Heart left ventricle (tissue), 13 donors: ENCODE measurements at regions not wholly inside any gene's neighbourhood (a gene's known extent, or its start where the extent isn't known, plus 50 kb on each side); places are given as distances from the start of the nearest gene placed in this dataset.

ENCODE experiments used
- POLR2A ChIP-seq, 2 donors: fragments of 450-650 bp; IDR thresholded peaks; one replicate each; pipeline ENCODE4 v1.6.1; 2017; ENCODE audit warnings: antibody characterized with exemption in 2 of 2, mild to moderate bottlenecking in 2 of 2, moderate library complexity in 2 of 2
- TF ChIP-seq, protein P1 (sequence below), 12 donors: fragments of 200-600 bp; sonication (generic) in 4 of 12; IDR thresholded peaks; one replicate each; pipeline versions ENCODE4 v1.5.0 to v1.8.0; 2018 to 2022; ENCODE audit warnings: antibody characterized with exemption in 12 of 12, mild to moderate bottlenecking in 5 of 12
- donor health status: ischemic (EF 13 %, LVEDD 7.1; RV severe dilation, severe dysfunction).
- donor health status: DM: no; HTN: yes; CAD: no.
- donor health status: DM: no; HTN: no; CAD: no.
- donor health status: ischemic (EF 25% LVEDD 6.9; RV normal size, moderate dysfunction).
- donor health status: ischemic (EF 25% LVEDD 5.7; RV mildly dilated, moderate dysfunction).
- donor health status: ischemic (EF 35%, LVEDD 5.7; RV mildly dilated, moderate dysfunction).
- donor health status: nonischemic (EF 11% LVEDD 7.7; RV severe dilation, severe dysfunction).
- donor health status: DM: yes; HTN: yes; CAD: no.
- donor health status: PGD.
- donor health status: ischemic (EF 29% LVEDD 5.4; RV normal size, mild dysfunction).
- donor health status: nonischemic (EF 23%, LVEDD 6.1; RV moderate dilation, normal function).

- TF ChIP-seq, protein P1, sequence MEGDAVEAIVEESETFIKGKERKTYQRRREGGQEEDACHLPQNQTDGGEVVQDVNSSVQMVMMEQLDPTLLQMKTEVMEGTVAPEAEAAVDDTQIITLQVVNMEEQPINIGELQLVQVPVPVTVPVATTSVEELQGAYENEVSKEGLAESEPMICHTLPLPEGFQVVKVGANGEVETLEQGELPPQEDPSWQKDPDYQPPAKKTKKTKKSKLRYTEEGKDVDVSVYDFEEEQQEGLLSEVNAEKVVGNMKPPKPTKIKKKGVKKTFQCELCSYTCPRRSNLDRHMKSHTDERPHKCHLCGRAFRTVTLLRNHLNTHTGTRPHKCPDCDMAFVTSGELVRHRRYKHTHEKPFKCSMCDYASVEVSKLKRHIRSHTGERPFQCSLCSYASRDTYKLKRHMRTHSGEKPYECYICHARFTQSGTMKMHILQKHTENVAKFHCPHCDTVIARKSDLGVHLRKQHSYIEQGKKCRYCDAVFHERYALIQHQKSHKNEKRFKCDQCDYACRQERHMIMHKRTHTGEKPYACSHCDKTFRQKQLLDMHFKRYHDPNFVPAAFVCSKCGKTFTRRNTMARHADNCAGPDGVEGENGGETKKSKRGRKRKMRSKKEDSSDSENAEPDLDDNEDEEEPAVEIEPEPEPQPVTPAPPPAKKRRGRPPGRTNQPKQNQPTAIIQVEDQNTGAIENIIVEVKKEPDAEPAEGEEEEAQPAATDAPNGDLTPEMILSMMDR (IDR thresholded peaks at IDR 0.05) = no peak
- TF ChIP-seq POLR2A (IDR thresholded peaks at IDR 0.05) = no peak
Measured at GRCh38 chr3:197407526-197407925, 109.1 kb upstream of the DLG1 start.
